SK-N-SH (cell line): ENCODE measurements at regions not wholly inside any gene's neighbourhood (a gene's known extent, or its start where the extent isn't known, plus 50 kb on each side); places are given as distances from the start of the nearest gene placed in this dataset.

Experiments used
- CTCF ChIA-PET: fragments of 300-600, 350-600 bp; formaldehyde crosslinking; extraction: SDS; loops from one replicate; lab custom pipeline; 2021; lab: Yijun Ruan, JAX
- POLR2A ChIA-PET: fragments of 350-600 bp; sonication (Branson Sonifier 250); formaldehyde crosslinking; extraction: SDS; loops from one replicate; lab custom pipeline; 2020; ENCODE audit warnings: antibody characterized with exemption, inconsistent platforms; lab: Yijun Ruan, JAX
- DNase-seq: peaks from one replicate; pipeline ENCODE4 v3.0.0; 2012
- H2AFZ ChIP-seq: fragments of 200-600 bp; sonication (generic); 2 replicates; pipeline ENCODE4 v1.8.1; 2016; ENCODE audit warnings: antibody characterized with exemption, mild to moderate bottlenecking, low read depth
- H3F3A ChIP-seq: fragments of 200-600 bp; sonication (generic); replicated peaks from 2 replicates; pipeline ENCODE3; 2016; ENCODE audit warnings: antibody characterized with exemption, mild to moderate bottlenecking; ENCODE audit not compliant: insufficient read depth
- H3K27ac ChIP-seq, 2 experiments: fragments of 200-500 bp in 1 of 2; fragments of 200-600 bp in 1 of 2; sonication (Bioruptor generic) in 1 of 2; sonication (generic), shearing (Covaris generic) in 1 of 2; 2 replicates each; pipeline versions ENCODE4 v1.5.1 to v1.6.1; 2014 to 2016; ENCODE audit warnings: low read depth in 2 of 2, inconsistent platforms in 1 of 2, low read length in 1 of 2, mild to moderate bottlenecking in 1 of 2, mixed read lengths in 1 of 2
- H3K27me3 ChIP-seq: fragments of 200-600 bp; sonication (generic), shearing (Covaris generic); 2 replicates; pipeline ENCODE4 v1.6.1; 2016; ENCODE audit warnings: mixed run types; ENCODE audit not compliant: insufficient read depth
- H3K36me3 ChIP-seq, 2 experiments: fragments of 200-500 bp in 1 of 2; fragments of 200-600 bp in 1 of 2; sonication (Bioruptor generic) in 1 of 2; sonication (generic) in 1 of 2; replicated peaks in 1 of 2; 2 replicates each; pipeline versions ENCODE3 to v1.5.1; 2014 to 2016; ENCODE audit warnings: low read length in 1 of 2, mild to moderate bottlenecking in 1 of 2; ENCODE audit not compliant: insufficient read depth in 2 of 2, control insufficient read depth in 1 of 2
- H3K4me1 ChIP-seq, 2 experiments: fragments of 200-500 bp in 1 of 2; fragments of 200-600 bp in 1 of 2; sonication (Bioruptor generic) in 1 of 2; sonication (generic), shearing (Covaris generic) in 1 of 2; 2 replicates each; pipeline versions ENCODE4 v1.5.1 to v1.6.1; 2014 to 2016; ENCODE audit warnings: low read depth in 1 of 2, low read length in 1 of 2, mixed run types in 1 of 2; ENCODE audit not compliant: insufficient read depth in 2 of 2, control insufficient read depth in 1 of 2
- H3K4me2 ChIP-seq: fragments of 200-600 bp; sonication (generic), shearing (Covaris generic); 2 replicates; pipeline ENCODE4 v1.6.1; 2017; ENCODE audit warnings: mixed run types
- H3K4me3 ChIP-seq, 2 experiments: fragments of 200-500 bp in 1 of 2; fragments of 200-600 bp in 1 of 2; sonication (Bioruptor generic) in 1 of 2; sonication (generic), shearing (Covaris generic) in 1 of 2; 2 replicates each; pipeline versions ENCODE4 v1.5.1 to v1.8.1; 2014 to 2016; ENCODE audit warnings: low read depth in 2 of 2, inconsistent platforms in 1 of 2, low read length in 1 of 2, mild to moderate bottlenecking in 1 of 2, mixed read lengths in 1 of 2, moderate library complexity in 1 of 2
- H3K79me2 ChIP-seq: fragments of 200-600 bp; sonication (generic); 2 replicates; pipeline ENCODE4 v1.8.1; 2017; ENCODE audit warnings: mild to moderate bottlenecking; ENCODE audit not compliant: insufficient read depth
- H3K9ac ChIP-seq: fragments of 200-600 bp; sonication (generic); 2 replicates; pipeline ENCODE4 v1.6.1; 2017; ENCODE audit warnings: mixed run types
- H3K9me2 ChIP-seq: fragments of 200-600 bp; sonication (generic); 2 replicates; pipeline ENCODE4 v1.6.1; 2017; ENCODE audit warnings: mixed run types
- H3K9me3 ChIP-seq: fragments of 200-600 bp; sonication (generic); 2 replicates; pipeline ENCODE4 v1.6.1; 2017; ENCODE audit warnings: mixed run types, mild to moderate bottlenecking, moderate library complexity
- H4K20me1 ChIP-seq: fragments of 200-600 bp; sonication (generic); 2 replicates; pipeline ENCODE4 v1.6.1; 2017; ENCODE audit warnings: mild to moderate bottlenecking, mixed run types; ENCODE audit not compliant: insufficient read depth
- CTCF ChIP-seq: fragments of 200-600 bp; sonication (generic); IDR thresholded peaks from 2 replicates; pipeline ENCODE4 v1.6.1; 2017; ENCODE audit warnings: antibody characterized with exemption, mild to moderate bottlenecking, moderate library complexity
- FOXJ3 ChIP-seq: sonication (generic); formaldehyde crosslinking; IDR thresholded peaks from 2 replicates; pipeline ENCODE4 v1.5.1; 2020; ENCODE audit warnings: mild to moderate bottlenecking, missing genetic modification reagents
- GABPA ChIP-seq: IDR thresholded peaks from 2 replicates; pipeline ENCODE4 v1.4.0; 2012; ENCODE audit warnings: low read depth, mild to moderate bottlenecking
- GATA2 ChIP-seq: sonication (generic); formaldehyde crosslinking; IDR thresholded peaks from 2 replicates; pipeline ENCODE4 v1.5.0; 2020; ENCODE audit warnings: mild to moderate bottlenecking, missing genetic modification reagents
- MXI1 ChIP-seq: IDR thresholded peaks from 2 replicates; pipeline ENCODE4 v1.6.1; 2012; ENCODE audit warnings: mild to moderate bottlenecking, low read depth, low read length, improper control_type of control experiment
- NFIC ChIP-seq: IDR thresholded peaks from 2 replicates; pipeline ENCODE4 v1.4.0; 2012; ENCODE audit warnings: borderline replicate concordance
- NRF1 ChIP-seq: IDR thresholded peaks from 2 replicates; pipeline ENCODE4 v1.6.1; 2012; ENCODE audit warnings: low read depth, mild to moderate bottlenecking, low read length
- RAD21 ChIP-seq: IDR thresholded peaks from 2 replicates; pipeline ENCODE4 v1.6.1; 2012; ENCODE audit warnings: mild to moderate bottlenecking, low read length
- RCOR1 ChIP-seq: fragments of 150-350 bp; IDR thresholded peaks from 2 replicates; pipeline ENCODE4 v1.6.1; 2017; ENCODE audit warnings: antibody characterized with exemption, low read length
- REST ChIP-seq: IDR thresholded peaks from 2 replicates; pipeline ENCODE4 v1.6.1; 2012; ENCODE audit warnings: mild to moderate bottlenecking, low read depth, low read length, moderate library complexity
- RFX5 ChIP-seq: IDR thresholded peaks from 2 replicates; pipeline ENCODE4 v1.6.1; 2012; ENCODE audit warnings: mild to moderate bottlenecking, improper control_type of control experiment, low read length
- SIN3A ChIP-seq: IDR thresholded peaks from 2 replicates; pipeline ENCODE4 v1.6.1; 2012; ENCODE audit warnings: low read depth, mild to moderate bottlenecking, low read length, moderate library complexity, borderline replicate concordance
- TEAD4 ChIP-seq: IDR thresholded peaks from 2 replicates; pipeline ENCODE4 v1.4.0; 2012; ENCODE audit warnings: mild to moderate bottlenecking, borderline replicate concordance; ENCODE audit not compliant: insufficient read depth
- USF1 ChIP-seq: IDR thresholded peaks from 2 replicates; pipeline ENCODE4 v1.4.0; 2012; ENCODE audit warnings: low read depth, borderline replicate concordance
- USF2 ChIP-seq: fragments of 150-350 bp; IDR thresholded peaks from 2 replicates; pipeline ENCODE4 v1.6.1; 2017; ENCODE audit warnings: antibody characterized with exemption, low read length, low read depth, borderline replicate concordance
- WGBS: methylation state at CpG from one replicate; pipeline ENCODE4 v1.1.6; 2017; ENCODE audit warnings: low lambda C conversion rate; 5-methylcytosine and 5-hydroxymethylcytosine counted together

GRCh38 chr22:49642741-49643140, 184.9 kb downstream of the BRD1 start:
- 20% methylated on average over 1 of the region's 8 CpGs for WGBS
- no peaks in the 10 kb centered on the region for H3K27me3 ChIP-seq
- no peaks in the 10 kb centered on the region for H3F3A ChIP-seq
- ChIA-PET CTCF (interaction anchor here (2.0 kb wide), 1 partner anchor 10 kb away, joined by 11 read pairs; no protein-coding TSS in a partner anchor), POLR2A (no interaction called here)
- no peaks in the 10 kb centered on the region for H3K9me2 ChIP-seq
- H3K4me1 ChIP-seq, result no peaks in the 10 kb centered on the region
- H3K79me2 ChIP-seq, result no peaks in the 10 kb centered on the region
- no peak overlapping the region for H3K4me2 ChIP-seq
- H3K4me3 ChIP-seq, result no peak overlapping the region
- TF ChIP-seq FOXJ3 (CRISPR knock-in tag), result no peak
- TF ChIP-seq SIN3A, result no peak
- TF ChIP-seq MXI1, result no peak
- TF ChIP-seq USF2, result no peak
- no peak for TF ChIP-seq RAD21
- no peak for TF ChIP-seq TEAD4
- no peak for TF ChIP-seq CTCF
- no peak for TF ChIP-seq NFIC
- TF ChIP-seq NRF1, result no peak
- no peak for TF ChIP-seq USF1
- no peak for TF ChIP-seq GATA2
- no peak for TF ChIP-seq RCOR1
- no peak for TF ChIP-seq GABPA
- no peak for TF ChIP-seq RFX5
- TF ChIP-seq REST, result no peak
- H2AFZ ChIP-seq, result no peak overlapping the region
- DNase-seq, result no peak
- no peak overlapping the region for H3K27ac ChIP-seq
- H4K20me1 ChIP-seq, result no peaks in the 10 kb centered on the region
- H3K36me3 ChIP-seq, result no peaks in the 10 kb centered on the region
- H3K9ac ChIP-seq, result no peak overlapping the region
- H3K9me3 ChIP-seq, result no peaks in the 10 kb centered on the region
